ENCODE measurements at regions not wholly inside any gene's neighbourhood (a gene's known extent, or its start where the extent isn't known, plus 50 kb on each side); places are given as distances from the start of the nearest gene placed in this dataset.
"Not testable (repeated sequence)": the region's sequence is repeated elsewhere in the genome, so short reads cannot be mapped to it uniquely, and the experiment has no call there.

DNA sequence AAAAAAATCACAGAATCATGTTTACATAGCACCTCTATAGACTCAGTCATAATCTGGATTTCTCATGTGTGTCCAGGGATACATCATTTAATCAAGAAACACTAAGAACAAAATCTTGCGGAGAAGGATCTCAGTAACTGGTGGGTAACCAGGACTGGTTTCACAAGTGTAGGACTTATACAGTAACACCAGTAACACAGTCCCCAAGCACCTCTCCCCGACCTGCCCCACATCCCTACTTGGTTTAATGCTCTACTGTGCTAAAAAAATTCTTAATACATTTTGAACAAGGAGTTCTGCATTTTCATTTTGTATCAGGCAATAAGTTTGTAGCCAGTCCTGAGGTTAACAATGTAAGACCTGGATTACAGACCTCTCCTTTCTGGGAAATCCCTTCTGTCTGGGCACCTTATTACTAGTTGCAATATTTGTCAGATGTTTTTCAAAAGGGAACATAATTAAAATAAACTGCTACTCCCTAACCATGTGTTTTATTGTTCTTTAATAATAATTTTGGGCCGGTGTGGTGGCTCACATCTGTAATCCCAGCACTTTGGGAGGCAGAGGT lies 57.6 kb upstream of the BBX start:
- in situ Hi-C loops (cut with HindIII; ENCODE audit: low sequenced_read_pairs): no loop called here

DNA sequence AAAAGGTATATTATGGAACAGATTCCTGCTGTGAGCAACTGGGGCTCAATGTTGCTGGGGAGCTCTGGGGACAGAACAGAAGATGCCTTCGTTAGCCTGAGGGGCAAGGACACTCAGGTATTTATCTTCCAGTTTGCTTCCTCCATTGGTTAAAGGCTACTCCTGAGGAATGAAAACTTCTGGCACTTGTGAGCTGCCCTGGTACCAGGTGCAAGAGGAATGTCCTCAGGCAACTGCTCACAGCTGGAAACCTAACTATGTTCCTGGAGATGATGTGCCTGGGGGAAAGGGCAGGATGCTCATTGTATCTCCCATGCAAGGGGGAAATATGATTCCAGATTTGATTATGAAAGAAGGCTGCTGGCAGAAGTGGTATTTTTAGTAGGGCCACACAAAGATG lies 54.0 kb upstream of the BBX start:
- in situ Hi-C loops (cut with HindIII; ENCODE audit: low sequenced_read_pairs): no loop called here

DNA sequence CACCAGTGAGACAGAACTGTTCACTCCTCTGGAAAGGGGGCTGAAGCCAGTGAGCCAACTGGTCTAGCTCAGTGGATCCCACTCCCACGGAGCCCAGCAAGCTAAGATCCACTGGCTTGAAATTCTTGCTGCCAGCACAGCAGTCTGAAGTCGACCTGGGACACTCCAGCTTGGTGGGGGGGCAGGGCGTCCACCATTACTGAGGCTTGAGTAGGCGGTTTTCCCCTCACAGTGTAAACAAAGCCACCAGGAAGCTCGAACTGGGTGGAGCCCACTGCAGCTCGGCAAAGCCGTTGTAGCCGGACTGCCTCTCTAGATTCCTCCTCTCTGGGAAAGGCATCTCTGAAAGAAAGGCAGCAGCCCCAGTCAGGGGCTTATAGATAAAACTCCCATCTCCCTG lies 52.3 kb upstream of the BBX start:
- in situ Hi-C loops (cut with HindIII; ENCODE audit: low sequenced_read_pairs): not testable (repeated sequence)

Measured in endothelial cell of hepatic sinusoid (primary cell).